Thyroid gland (tissue), 4 donors: ENCODE measurements at regions not wholly inside any gene's neighbourhood (a gene's known extent, or its start where the extent isn't known, plus 50 kb on each side); places are given as distances from the start of the nearest gene placed in this dataset.

Source experiments
- DNase-seq, 2 donors: peaks; one replicate each; pipeline ENCODE4 v3.0.0-alpha.2; 2019
- H3K27ac ChIP-seq, 3 donors: fragments of 200-600 bp; sonication (generic); 1 replicate in 2 of 3; 2 replicates in 1 of 3; pipeline ENCODE4 v1.5.1; 2016 to 2019; ENCODE audit warnings: mild to moderate bottlenecking in 1 of 3, moderate library complexity in 1 of 3
- H3K27me3 ChIP-seq: fragments of 200-600 bp; sonication (generic); one replicate; pipeline ENCODE4 v1.5.1; 2019
- H3K36me3 ChIP-seq, 2 donors: fragments of 200-600 bp; sonication (generic); one replicate each; pipeline ENCODE4 v1.5.1; 2016 to 2019
- H3K4me1 ChIP-seq, 2 donors: fragments of 200-600 bp; sonication (generic); one replicate each; pipeline ENCODE4 v1.5.1; 2017 to 2019
- H3K4me3 ChIP-seq, 3 donors: fragments of 200-600 bp; sonication (generic); replicated peaks in 1 of 3; 1 replicate in 2 of 3; 2 replicates in 1 of 3; pipeline ENCODE4 v1.5.1; 2016; ENCODE audit warnings: mild to moderate bottlenecking in 1 of 3
- H3K9me3 ChIP-seq: fragments of 200-600 bp; sonication (generic); one replicate; pipeline ENCODE4 v1.5.1; 2017
- CTCF ChIP-seq, 6 experiments: fragments of 200-600 bp in 3 of 6; fragments of 450-650 bp in 3 of 6; sonication (generic) in 3 of 6; IDR thresholded peaks; one replicate each; pipeline ENCODE4 v1.5.1; 2016 to 2019; ENCODE audit warnings: antibody characterized with exemption in 6 of 6, mild to moderate bottlenecking in 2 of 6, inconsistent platforms in 1 of 6, moderate library complexity in 1 of 6
- POLR2A ChIP-seq, 2 donors: fragments of 450-650 bp; IDR thresholded peaks; one replicate each; pipeline ENCODE4 v1.6.1; 2017; ENCODE audit warnings: antibody characterized with exemption in 2 of 2, mild to moderate bottlenecking in 2 of 2, moderate library complexity in 1 of 2
- WGBS, 2 donors: methylation state at CpG; one replicate each; pipeline ENCODE4 v1.1.5; 2017; 5-methylcytosine and 5-hydroxymethylcytosine counted together
- intact Hi-C: fragments of 100-400 bp; cut with DNase I; formaldehyde crosslinking; loops from one replicate; pipeline ENCODE4 v1.15.1; 2023

- 72 to 73% methylated on average over 8 of the region's 8 CpGs for WGBS, 2 donors
- no peak overlapping the region for H3K4me3 ChIP-seq
Measured at GRCh38 chr2:104528101-104528500, 325.8 kb upstream of the POU3F3 start.

GRCh38 chr2:104531122-104531521 is 322.8 kb upstream of the POU3F3 start:
- Histone ChIP-seq H3K27me3 (no peaks in the 10 kb centered on the region), H3K27ac (no peak overlapping the region), H3K4me3 (no peak overlapping the region), H3K9me3 (no peaks in the 10 kb centered on the region), H3K4me1 (no peaks in the 10 kb centered on the region), H3K36me3 (no peaks in the 10 kb centered on the region)
- no peak for DNase-seq
- 85 to 88% methylated on average over 10 of the region's 10 CpGs for WGBS, 2 donors
- intact Hi-C loops = no loop called here
- TF ChIP-seq CTCF (IDR thresholded peaks at IDR 0.05) = no peak
- TF ChIP-seq POLR2A (IDR thresholded peaks at IDR 0.05) = no peak

More at GRCh38 chr2:104528101-104528500, 325.8 kb upstream of the POU3F3 start:
- H3K9me3 ChIP-seq = no peaks in the 10 kb centered on the region
- H3K4me1 ChIP-seq = no peaks in the 10 kb centered on the region
- no peak for DNase-seq
- H3K27ac ChIP-seq = no peak overlapping the region
- TF ChIP-seq POLR2A (IDR thresholded peaks at IDR 0.05) (no peak), CTCF (IDR thresholded peaks at IDR 0.05) (no peak)
- no peaks in the 10 kb centered on the region for H3K36me3 ChIP-seq
- H3K27me3 ChIP-seq = no peaks in the 10 kb centered on the region
- intact Hi-C loops = no loop called here

GRCh38 chr2:104537116-104537515 is 316.8 kb upstream of the POU3F3 start:
- H3K4me1 ChIP-seq = no peaks in the 10 kb centered on the region
- no peak for DNase-seq
- H3K4me3 ChIP-seq = no peak overlapping the region
- H3K9me3 ChIP-seq = no peaks in the 10 kb centered on the region
- 79 to 86% methylated on average over 5 of the region's 5 CpGs for WGBS, 2 donors
- H3K27ac ChIP-seq = no peak overlapping the region
- TF ChIP-seq POLR2A (IDR thresholded peaks at IDR 0.05) (no peak), CTCF (IDR thresholded peaks at IDR 0.05) (no peak)
- no peaks in the 10 kb centered on the region for H3K36me3 ChIP-seq
- H3K27me3 ChIP-seq = no peaks in the 10 kb centered on the region
- intact Hi-C loops = no loop called here

- no peak for DNase-seq
- WGBS, 2 donors = 54 to 62% methylated on average over 7 of the region's 7 CpGs
Measured at GRCh38 chr2:104538077-104538476, 315.8 kb upstream of the POU3F3 start.

GRCh38 chr2:104539649-104540048 is 314.3 kb upstream of the POU3F3 start:
- WGBS, 2 donors = 79 to 86% methylated on average over 4 of the region's 4 CpGs

More at GRCh38 chr2:104538077-104538476, 315.8 kb upstream of the POU3F3 start:
- Histone ChIP-seq H3K27me3 (no peaks in the 10 kb centered on the region), H3K4me1 (no peaks in the 10 kb centered on the region), H3K36me3 (no peaks in the 10 kb centered on the region), H3K4me3 (no peak overlapping the region), H3K9me3 (no peaks in the 10 kb centered on the region), H3K27ac (no peak overlapping the region)
- TF ChIP-seq POLR2A (IDR thresholded peaks at IDR 0.05) (no peak), CTCF (IDR thresholded peaks at IDR 0.05) (no peak)
- intact Hi-C loops = no loop called here

More at GRCh38 chr2:104539649-104540048, 314.3 kb upstream of the POU3F3 start:
- Histone ChIP-seq H3K27ac (no peak overlapping the region), H3K9me3 (no peaks in the 10 kb centered on the region), H3K27me3 (no peaks in the 10 kb centered on the region), H3K4me3 (no peak overlapping the region), H3K4me1 (no peaks in the 10 kb centered on the region), H3K36me3 (no peaks in the 10 kb centered on the region)
- intact Hi-C loops = no loop called here
- TF ChIP-seq POLR2A (IDR thresholded peaks at IDR 0.05) (no peak), CTCF (IDR thresholded peaks at IDR 0.05) (no peak)
- no peak for DNase-seq
